Erythroblast (primary cell): ENCODE measurements at regions not wholly inside any gene's neighbourhood (a gene's known extent, or its start where the extent isn't known, plus 50 kb on each side); places are given as distances from the start of the nearest gene placed in this dataset.

ENCODE experiments used
- DNase-seq, 2 experiments: peaks; one replicate each; lab custom pipeline; 2025; lab: John Stamatoyannopoulos, UW
- GATA1 ChIP-seq: IDR thresholded peaks from 2 replicates; pipeline ENCODE4 v1.6.1; 2011; ENCODE audit warnings: low read depth, mild to moderate bottlenecking, control low read depth, low read length, moderate library complexity
- POLR2A ChIP-seq: IDR thresholded peaks from 2 replicates; pipeline ENCODE4 v1.6.1; 2011; ENCODE audit warnings: mild to moderate bottlenecking, low read length

DNA sequence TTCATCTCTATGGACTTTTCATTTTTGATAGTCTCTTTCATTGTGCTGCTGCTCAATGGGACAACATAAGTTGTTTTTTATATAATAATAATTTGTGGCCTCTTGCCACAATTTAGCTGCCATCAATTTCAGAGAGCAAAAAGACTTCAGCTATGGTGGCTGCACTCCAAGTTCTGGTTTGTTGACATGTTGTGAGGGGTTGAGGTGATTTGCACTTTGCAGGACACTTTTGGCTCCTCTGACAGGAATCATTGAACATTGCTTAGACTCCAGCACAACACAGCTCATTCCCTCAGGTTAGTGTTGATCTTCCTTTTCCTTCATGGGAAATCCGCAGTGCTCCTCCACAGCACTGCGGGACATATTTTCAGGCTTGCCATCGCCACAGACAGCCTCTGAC is 725.4 kb upstream of the TSPY4 start:
- no peak for DNase-seq
- TF ChIP-seq GATA1 (no peak), POLR2A (no peak)

GRCh38 chrY:8618302-8618701 is 719.0 kb upstream of the TSPY4 start:
- no peak for DNase-seq
- no peak for TF ChIP-seq POLR2A
- no peak for TF ChIP-seq GATA1

DNA sequence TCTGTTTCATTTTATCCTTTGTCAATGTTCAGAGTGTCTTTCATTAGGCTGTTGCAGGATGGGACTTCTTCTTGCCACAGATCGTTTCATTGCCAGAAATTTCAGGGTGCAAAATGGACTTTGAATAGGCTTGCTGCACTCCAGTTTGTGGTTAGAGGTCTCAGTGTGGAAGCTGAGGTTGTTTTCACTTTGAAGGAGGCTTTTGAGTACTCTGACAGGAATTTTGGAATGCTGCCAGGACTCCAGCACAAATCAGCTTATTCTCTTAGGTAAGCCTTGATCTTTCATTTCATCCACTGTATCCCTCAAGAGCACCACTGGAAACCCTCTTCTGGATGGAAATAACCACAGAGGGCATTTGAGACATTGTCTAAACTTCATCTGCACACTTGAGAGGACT is 715.1 kb upstream of the TSPY4 start:
- no peak for TF ChIP-seq GATA1
- no peak for TF ChIP-seq POLR2A
- DNase-seq = no peak

DNA sequence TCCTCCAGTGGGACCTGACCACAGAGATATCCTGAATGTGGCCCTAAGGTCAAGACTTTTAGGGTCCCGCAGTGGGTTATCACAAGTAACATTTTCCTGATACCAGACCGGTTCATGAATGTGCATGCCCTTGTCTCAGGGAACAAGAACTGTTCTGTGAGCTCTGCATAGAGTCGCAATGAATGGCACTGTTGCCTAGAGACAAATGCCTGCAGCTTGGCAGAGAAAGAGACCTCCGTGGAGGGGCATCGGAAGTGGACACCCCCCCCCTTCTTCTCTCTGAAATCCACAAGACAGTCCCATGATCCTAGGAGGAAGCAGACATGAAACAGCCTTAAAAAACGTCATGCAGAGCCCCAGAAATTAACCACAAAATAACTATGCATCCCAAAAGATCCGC is 714.4 kb upstream of the TSPY4 start:
- TF ChIP-seq POLR2A = no peak
- TF ChIP-seq GATA1 = no peak
- DNase-seq = no peak

- no peak for TF ChIP-seq POLR2A
- TF ChIP-seq GATA1 = no peak
These were observed 707.6 kb upstream of the TSPY4 start for GRCh38 chrY:8629636-8630035.

GRCh38 chrY:8638111-8638510 is 699.2 kb upstream of the TSPY4 start:
- DNase-seq = no peak
- TF ChIP-seq POLR2A = no peak
- TF ChIP-seq GATA1 = no peak

More at GRCh38 chrY:8629636-8630035, 707.6 kb upstream of the TSPY4 start:
- no peak for DNase-seq

DNA sequence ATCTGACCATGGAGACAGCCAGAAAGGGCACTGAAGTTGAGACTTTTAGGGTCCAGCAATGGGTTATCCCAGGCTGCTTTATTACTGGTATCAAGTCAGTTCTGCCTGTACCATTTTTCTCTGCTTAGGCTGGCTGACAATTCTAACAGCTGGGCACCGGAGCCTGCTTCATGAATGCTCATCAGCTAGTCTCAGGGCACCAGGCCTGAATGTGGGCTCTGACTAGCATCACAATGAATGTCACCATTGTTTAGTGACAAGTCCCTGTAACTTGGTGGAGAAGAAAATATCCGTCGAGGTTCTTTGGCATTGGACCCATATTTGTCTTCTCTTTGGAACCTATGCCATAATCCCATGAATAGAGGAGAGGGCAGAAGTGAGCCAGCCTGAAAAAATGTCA is 692.3 kb upstream of the TSPY4 start:
- TF ChIP-seq GATA1 (no peak), POLR2A (no peak)
- no peak for DNase-seq

DNA sequence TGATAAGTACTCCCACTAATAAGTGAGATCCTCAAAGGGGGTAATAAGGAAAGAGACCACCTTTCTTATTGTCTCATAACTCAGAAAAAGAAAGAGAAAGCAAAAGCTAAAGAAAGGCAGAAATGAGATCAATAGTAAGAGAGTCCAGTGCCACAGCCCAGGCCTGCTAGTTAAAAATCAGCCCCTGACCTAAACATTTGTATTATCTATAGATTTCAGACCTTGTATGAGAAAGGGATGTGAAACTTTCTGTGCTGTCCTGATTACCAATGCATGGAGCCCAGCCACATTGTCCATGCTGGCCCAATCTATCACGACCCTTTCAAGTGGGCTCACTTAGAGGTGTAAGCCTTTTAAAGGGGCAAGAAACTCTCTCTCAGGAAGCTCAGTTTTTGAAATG is 684.8 kb upstream of the TSPY4 start:
- no peak for DNase-seq
- no peak for TF ChIP-seq POLR2A
- no peak for TF ChIP-seq GATA1

DNA sequence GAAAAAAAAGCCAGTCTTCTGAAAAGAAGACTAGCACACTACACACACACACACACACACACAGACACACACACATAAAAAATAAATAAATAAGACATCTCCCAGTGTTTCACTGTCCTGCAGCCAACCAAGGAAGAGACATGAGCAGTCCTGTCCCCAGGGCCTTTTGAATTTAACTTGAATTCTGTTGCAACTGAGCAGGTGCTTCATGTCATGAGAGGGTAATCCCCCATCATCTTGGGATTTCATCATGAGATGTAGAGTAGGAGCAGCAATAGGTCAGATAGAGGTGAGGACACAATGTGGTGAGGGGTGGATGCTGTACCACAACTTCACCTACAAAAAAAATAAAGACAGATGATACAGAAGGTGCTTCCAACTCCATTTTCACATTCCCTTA is 682.2 kb upstream of the TSPY4 start:
- TF ChIP-seq POLR2A (no peak), GATA1 (no peak)
- DNase-seq = no peak

- DNase-seq = no peak
- TF ChIP-seq GATA1 (no peak), POLR2A (no peak)
These were observed 681.2 kb upstream of the TSPY4 start for GRCh38 chrY:8656101-8656500.

DNA sequence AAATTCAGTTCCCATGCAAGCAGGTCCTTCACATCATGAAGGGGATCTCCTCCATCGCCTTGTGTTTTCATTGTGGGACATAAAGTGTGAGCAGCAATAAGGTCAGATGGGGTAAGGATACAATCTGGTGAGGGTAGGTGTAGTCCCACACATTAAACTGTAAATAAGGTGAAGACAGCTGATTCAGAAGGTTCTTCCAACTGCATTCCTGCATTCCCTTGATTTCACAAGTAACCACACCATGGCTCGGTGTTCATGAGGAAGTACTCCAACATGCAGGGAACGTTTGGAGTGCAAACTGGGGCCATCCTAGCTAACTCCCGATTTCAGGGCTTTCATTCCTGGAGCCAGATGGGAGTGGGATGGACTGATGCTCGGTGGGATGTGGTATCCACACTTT is 680.7 kb upstream of the TSPY4 start:
- no peak for DNase-seq
- TF ChIP-seq POLR2A (no peak), GATA1 (no peak)

- no peak for TF ChIP-seq GATA1
- TF ChIP-seq POLR2A = no peak
- no peak for DNase-seq
These were observed 677.5 kb upstream of the TSPY4 start for GRCh38 chrY:8659721-8660120.

GRCh38 chrY:8673896-8674295 is 663.4 kb upstream of the TSPY4 start:
- DNase-seq = no peak
- no peak for TF ChIP-seq POLR2A
- no peak for TF ChIP-seq GATA1

DNA sequence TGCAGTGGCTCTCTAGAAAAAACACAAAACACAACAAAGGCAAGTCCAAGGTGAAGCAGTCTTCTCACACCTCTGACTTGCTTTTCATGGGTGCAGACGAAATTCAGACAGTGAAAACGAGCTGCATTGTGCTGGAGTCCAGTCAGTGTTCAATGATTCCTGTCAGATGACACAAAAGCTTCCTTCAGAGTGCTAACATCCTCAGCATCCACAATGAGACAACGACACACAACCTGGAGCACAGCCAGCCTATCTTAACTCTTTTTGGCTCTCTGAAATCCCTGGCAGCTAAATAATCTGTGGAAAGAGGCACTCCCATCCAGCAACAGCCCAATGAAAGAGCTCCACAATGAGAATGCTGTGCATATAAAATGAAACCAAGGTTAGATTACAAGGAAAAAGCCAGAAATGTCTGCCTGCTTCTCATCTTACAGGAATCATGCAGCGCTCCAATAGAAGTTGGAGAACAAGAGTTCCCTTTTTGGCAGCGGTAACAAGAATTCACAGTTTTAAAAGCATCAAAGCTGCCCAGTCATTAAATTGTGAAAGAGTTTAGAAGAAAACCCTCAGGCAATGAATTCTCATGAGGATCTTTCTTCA is 659.8 kb upstream of the TSPY4 start:
- DNase-seq = no peak
- TF ChIP-seq POLR2A (no peak), GATA1 (no peak)

- TF ChIP-seq POLR2A = no peak
- TF ChIP-seq GATA1 = no peak
These were observed 650.1 kb upstream of the TSPY4 start for GRCh38 chrY:8687154-8687553.

More at GRCh38 chrY:8687154-8687553, 650.1 kb upstream of the TSPY4 start:
- no peak for DNase-seq
